Glutamatergic neuron (in vitro differentiated cells): ENCODE measurements at regions not wholly inside any gene's neighbourhood (a gene's known extent, or its start where the extent isn't known, plus 50 kb on each side); places are given as distances from the start of the nearest gene placed in this dataset.
A peak's percentile ranks its signal among the peaks of the same experiment; 100 is the strongest.
"Not testable (repeated sequence)": the region's sequence is repeated elsewhere in the genome, so short reads cannot be mapped to it uniquely, and the experiment has no call there.

ENCODE experiments used
- DNase-seq: peaks from one replicate; pipeline ENCODE4 v3.0.0; 2022
- H3K27ac Mint-ChIP-seq: one replicate; pipeline ENCODE4 v1.8.0; 2020; ENCODE audit warnings: mild to moderate bottlenecking, mixed read lengths, inconsistent platforms; ENCODE audit not compliant: unreplicated experiment
- H3K27me3 Mint-ChIP-seq: one replicate; pipeline ENCODE4 v1.8.0; 2020; ENCODE audit warnings: mild to moderate bottlenecking, moderate library complexity, mixed read lengths, inconsistent platforms; ENCODE audit not compliant: unreplicated experiment
- H3K36me3 Mint-ChIP-seq: one replicate; pipeline ENCODE4 v1.8.0; 2020; ENCODE audit warnings: mild to moderate bottlenecking, mixed read lengths, inconsistent platforms; ENCODE audit not compliant: unreplicated experiment
- H3K4me1 Mint-ChIP-seq: one replicate; pipeline ENCODE4 v1.8.0; 2020; ENCODE audit warnings: mild to moderate bottlenecking, low read depth, mixed read lengths, inconsistent platforms; ENCODE audit not compliant: unreplicated experiment
- H3K4me3 Mint-ChIP-seq: one replicate; pipeline ENCODE4 v1.8.0; 2020; ENCODE audit warnings: mild to moderate bottlenecking, mixed read lengths, inconsistent platforms; ENCODE audit not compliant: unreplicated experiment
- H3K9me3 Mint-ChIP-seq: one replicate; pipeline ENCODE4 v1.8.0; 2020; ENCODE audit warnings: mild to moderate bottlenecking, moderate library complexity, mixed read lengths, inconsistent platforms; ENCODE audit not compliant: unreplicated experiment
- TF ChIP-seq, protein P1 (sequence below): fragments of 200-600 bp; sonication (generic); IDR thresholded peaks from one replicate; pipeline ENCODE4 v1.5.0; 2021; ENCODE audit not compliant: partially characterized antibody, unreplicated experiment

DNA sequence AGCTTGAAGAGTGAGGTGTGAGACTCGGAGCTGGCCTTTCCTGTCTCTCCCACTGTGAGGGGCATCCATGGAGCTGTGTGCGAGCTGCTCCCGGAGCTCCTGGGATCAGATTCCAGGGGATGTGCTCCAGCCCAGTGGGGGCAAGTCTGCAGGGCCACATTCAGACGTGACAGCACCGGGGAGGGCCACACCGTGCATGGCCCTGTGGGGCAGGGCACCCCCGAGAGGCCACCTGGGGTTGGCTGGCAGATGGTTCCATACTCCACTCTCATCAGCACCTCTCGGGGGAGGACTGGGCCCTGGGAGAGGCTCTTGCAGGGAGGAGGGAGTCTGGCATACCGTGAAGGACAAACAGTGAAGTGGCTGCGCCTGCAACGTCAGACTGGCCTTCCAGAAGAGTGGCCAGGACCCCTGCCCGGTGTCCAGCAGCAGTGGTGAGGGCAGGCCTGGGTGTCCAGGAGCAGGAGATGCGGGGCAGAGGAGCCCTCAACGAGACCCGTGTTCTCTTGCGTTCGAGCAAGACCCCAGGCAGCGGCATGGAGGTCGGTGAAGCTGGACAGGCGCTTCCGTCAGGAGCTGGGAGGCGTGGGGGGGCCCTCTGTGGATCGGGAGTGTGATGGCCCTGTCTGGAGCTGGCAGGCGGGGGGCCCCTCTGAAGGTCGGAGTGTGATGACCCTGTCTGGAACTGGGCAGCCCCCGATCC, 84.3 kb downstream of the ASB1 start:
- TF ChIP-seq, protein P1, sequence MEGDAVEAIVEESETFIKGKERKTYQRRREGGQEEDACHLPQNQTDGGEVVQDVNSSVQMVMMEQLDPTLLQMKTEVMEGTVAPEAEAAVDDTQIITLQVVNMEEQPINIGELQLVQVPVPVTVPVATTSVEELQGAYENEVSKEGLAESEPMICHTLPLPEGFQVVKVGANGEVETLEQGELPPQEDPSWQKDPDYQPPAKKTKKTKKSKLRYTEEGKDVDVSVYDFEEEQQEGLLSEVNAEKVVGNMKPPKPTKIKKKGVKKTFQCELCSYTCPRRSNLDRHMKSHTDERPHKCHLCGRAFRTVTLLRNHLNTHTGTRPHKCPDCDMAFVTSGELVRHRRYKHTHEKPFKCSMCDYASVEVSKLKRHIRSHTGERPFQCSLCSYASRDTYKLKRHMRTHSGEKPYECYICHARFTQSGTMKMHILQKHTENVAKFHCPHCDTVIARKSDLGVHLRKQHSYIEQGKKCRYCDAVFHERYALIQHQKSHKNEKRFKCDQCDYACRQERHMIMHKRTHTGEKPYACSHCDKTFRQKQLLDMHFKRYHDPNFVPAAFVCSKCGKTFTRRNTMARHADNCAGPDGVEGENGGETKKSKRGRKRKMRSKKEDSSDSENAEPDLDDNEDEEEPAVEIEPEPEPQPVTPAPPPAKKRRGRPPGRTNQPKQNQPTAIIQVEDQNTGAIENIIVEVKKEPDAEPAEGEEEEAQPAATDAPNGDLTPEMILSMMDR, result no peak
- H3K36me3 Mint-ChIP-seq, result no peaks in the 10 kb centered on the region
- peaks cover 2% of the 10 kb centered on the region for H3K27me3 Mint-ChIP-seq
- no peak overlapping the region for H3K4me3 Mint-ChIP-seq
- H3K9me3 Mint-ChIP-seq, result no peaks in the 10 kb centered on the region
- H3K4me1 Mint-ChIP-seq, result peaks cover 12% of the 10 kb centered on the region
- no peak overlapping the region for H3K27ac Mint-ChIP-seq
- DNase-seq, result no peak

DNA sequence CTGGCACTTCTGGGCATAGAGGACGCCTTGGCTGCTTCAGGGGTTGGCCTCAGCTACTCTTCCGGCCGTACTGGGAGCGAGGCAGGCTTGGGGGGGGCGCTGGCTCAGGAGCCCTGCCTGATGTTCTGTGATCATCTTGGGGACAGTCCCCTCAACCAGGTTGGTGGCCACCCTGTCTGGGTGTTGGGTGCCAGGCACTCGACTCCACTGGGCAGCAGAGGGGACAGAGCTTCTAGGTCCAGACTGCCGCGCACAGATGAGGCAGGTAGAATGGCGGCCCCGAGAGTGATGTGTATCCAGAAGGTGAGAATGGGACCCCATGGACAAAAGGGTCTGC, 84.9 kb downstream of the ASB1 start:
- no peaks in the 10 kb centered on the region for H3K9me3 Mint-ChIP-seq
- H3K4me1 Mint-ChIP-seq, result peaks cover 12% of the 10 kb centered on the region
- no peak overlapping the region for H3K27ac Mint-ChIP-seq
- DNase-seq, result no peak
- peaks cover 2% of the 10 kb centered on the region for H3K27me3 Mint-ChIP-seq
- TF ChIP-seq, protein P1, result no peak
- H3K4me3 Mint-ChIP-seq, result no peak overlapping the region
- peaks cover 2% of the 10 kb centered on the region for H3K36me3 Mint-ChIP-seq

DNA sequence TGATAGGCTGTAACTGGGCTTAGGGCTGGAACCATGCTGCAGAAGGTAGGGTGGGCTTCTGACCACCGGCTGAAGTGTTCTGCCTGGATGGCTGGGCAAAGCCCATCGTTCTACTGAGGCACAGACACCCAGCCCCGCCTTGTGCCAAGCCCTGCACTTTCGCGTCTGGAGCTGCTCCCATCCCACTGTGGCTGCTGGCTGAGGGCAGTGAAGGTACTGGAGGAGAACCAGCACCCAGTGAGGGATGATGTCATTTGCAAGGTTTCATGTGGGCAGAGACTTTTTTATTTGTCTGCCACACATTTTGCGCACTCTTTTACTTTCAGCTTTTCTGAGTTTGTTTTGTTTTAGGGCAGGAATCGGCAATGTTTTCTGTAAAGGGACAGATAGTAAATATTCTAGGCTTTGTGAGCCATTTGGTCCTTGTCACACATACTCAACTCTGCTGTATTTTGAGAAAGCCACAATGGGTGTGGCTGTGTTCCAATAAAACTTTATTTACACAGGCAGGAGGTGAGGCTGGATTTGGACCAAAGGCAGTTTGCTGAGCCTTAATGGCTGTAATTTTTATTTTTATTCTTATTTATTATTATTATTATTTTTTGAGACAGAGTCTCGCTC, 85.6 kb downstream of the ASB1 start:
- H3K9me3 Mint-ChIP-seq, result no peaks in the 10 kb centered on the region
- no peak overlapping the region for H3K27ac Mint-ChIP-seq
- TF ChIP-seq, protein P1, result no peak
- DNase-seq, result no peak
- H3K27me3 Mint-ChIP-seq, result peaks cover 2% of the 10 kb centered on the region
- H3K4me3 Mint-ChIP-seq, result no peak overlapping the region
- peaks cover 7% of the 10 kb centered on the region for H3K36me3 Mint-ChIP-seq
- peaks cover 12% of the 10 kb centered on the region for H3K4me1 Mint-ChIP-seq

DNA sequence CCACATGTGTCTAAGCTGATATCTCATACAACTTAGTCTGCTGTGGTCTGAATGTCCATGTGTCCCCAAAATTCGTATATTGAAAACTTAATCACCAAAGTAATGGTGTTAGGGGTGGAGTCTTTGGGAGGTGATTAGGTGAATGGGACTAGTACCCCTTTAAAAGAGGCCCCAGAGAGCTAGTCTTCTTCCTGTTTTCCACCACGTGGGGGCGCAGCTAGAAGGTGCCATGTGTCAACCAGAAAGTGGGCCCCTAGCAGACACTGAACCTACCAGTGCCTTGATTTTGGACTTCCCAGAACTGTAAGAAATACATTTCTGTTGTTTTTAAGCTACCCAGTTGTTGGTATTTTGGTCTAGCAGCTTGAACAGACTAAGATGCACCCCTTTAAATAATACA, 86.6 kb downstream of the ASB1 start:
- no peak overlapping the region for H3K4me3 Mint-ChIP-seq
- peaks cover 5% of the 10 kb centered on the region for H3K9me3 Mint-ChIP-seq
- peaks cover 7% of the 10 kb centered on the region for H3K36me3 Mint-ChIP-seq
- peaks cover 12% of the 10 kb centered on the region for H3K4me1 Mint-ChIP-seq
- TF ChIP-seq, protein P1, result peak; percentile 56
- no peak overlapping the region for H3K27ac Mint-ChIP-seq
- peak; percentile 48 for DNase-seq
- H3K27me3 Mint-ChIP-seq, result peaks cover 2% of the 10 kb centered on the region

DNA sequence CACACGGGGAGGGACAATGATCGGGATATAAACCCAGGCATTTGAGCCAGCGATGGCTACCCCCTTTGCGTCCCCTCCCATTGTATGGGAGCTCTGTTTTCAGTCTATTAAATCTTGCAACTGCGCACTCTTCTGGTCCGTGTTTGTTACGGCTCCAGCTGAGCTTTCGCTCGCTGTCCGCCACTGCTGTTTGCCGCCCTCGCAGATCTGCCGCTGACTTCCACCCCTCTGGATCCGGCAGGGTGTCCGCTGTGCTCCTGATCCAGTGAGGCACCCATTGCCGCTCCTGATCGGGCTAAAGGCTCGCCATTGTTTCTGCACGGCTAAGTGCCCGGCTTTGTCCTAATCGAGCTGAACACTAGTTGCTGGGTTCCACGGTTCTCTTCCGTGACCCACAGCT, 87.3 kb downstream of the ASB1 start:
- H3K9me3 Mint-ChIP-seq, H3K27ac Mint-ChIP-seq, H3K36me3 Mint-ChIP-seq: not testable (repeated sequence)

More for the DNA sequence above, 87.3 kb downstream of the ASB1 start:
- H3K27me3 Mint-ChIP-seq, H3K4me3 Mint-ChIP-seq, DNase-seq: not testable (repeated sequence)
- H3K4me1 Mint-ChIP-seq, result peaks cover 11% of the 10 kb centered on the region
